HG03108 (cell line): ENCODE measurements at regions not wholly inside any gene's neighbourhood (a gene's known extent, or its start where the extent isn't known, plus 50 kb on each side); places are given as distances from the start of the nearest gene placed in this dataset.
"Not testable (repeated sequence)": the region's sequence is repeated elsewhere in the genome, so short reads cannot be mapped to it uniquely, and the experiment has no call there.

Source experiments
- ATAC-seq: cut with Tn5 transposase; IDR thresholded peaks from one replicate; pipeline ENCODE4 v1.9.1; 2021; ENCODE audit warnings: moderate library complexity; ENCODE audit not compliant: unreplicated experiment

- ATAC-seq = no peak
These were observed 190.3 kb upstream of the TMEM196 start for GRCh38 chr7:19963695-19964094.

DNA sequence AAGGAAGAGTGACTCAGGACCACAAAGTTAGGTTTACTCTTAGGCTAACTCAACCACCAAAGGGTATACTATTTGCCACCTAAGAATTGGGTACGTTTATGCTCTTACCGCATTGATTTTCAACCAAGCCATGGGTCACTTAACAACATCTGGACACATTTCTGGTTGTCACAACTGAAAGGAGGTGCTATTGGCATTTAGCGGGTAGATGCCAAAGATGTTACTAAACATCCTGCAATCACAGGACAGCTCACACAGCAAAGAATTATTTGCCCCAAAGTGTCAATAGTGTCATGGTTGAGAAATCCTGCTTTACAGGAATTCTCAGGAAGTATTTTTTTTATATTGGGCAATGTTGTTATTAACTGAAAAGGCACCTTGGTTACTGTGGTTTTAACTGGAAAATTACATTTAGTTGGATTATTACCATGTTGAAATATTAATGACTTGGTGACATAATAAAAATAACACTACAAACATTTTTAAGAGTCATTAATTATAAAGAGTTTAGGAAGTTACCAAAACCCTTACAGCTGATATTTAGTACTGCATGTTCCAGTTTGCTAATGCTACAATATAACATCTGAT lies 185.0 kb upstream of the TMEM196 start:
- ATAC-seq = no peak

GRCh38 chr7:19957664-19958063 lies 184.2 kb upstream of the TMEM196 start:
- no peak for ATAC-seq

- not testable (repeated sequence) for ATAC-seq
These were observed 180.7 kb upstream of the TMEM196 start for GRCh38 chr7:19954166-19954565.

DNA sequence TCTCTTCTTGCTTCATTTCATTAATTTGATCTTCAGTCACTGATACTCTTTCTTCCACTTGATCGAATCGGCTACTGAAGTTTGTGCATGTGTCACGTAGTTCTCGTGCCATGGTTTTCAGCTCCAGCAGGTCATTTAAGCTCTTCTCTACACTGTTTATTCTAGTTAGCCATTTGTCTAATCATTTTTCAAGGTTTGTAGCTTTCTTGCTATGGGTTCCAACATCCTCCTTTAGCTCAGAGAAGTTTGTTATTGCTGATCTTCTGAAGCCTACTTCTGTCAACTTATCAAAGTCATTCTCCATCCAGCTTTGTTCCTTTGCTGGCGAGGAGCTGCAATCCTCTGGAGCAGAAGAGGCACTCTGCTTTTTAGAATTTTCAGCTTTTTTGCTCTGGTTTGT lies 180.0 kb upstream of the TMEM196 start:
- not testable (repeated sequence) for ATAC-seq

DNA sequence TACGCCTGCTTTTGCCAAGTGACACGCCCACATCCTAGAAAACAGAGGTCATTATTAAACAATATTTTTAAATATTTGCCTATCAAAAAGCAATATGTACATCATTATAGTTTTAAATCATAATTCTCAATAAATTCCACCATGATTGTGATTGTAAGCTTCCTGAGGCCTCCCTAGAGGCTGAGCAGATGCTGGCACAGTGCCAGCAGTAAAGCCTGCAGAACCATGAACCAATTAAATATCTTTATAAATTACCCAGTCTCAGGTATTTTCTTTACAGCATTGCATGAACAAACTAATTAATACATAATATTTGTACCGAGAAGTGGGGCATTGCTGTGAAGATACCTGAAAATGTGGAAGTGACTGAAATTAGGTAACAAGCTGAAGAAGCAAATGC lies 174.7 kb upstream of the TMEM196 start:
- ATAC-seq = no peak

GRCh38 chr7:19944363-19945120 lies 171.1 kb upstream of the TMEM196 start:
- ATAC-seq = no peak

DNA sequence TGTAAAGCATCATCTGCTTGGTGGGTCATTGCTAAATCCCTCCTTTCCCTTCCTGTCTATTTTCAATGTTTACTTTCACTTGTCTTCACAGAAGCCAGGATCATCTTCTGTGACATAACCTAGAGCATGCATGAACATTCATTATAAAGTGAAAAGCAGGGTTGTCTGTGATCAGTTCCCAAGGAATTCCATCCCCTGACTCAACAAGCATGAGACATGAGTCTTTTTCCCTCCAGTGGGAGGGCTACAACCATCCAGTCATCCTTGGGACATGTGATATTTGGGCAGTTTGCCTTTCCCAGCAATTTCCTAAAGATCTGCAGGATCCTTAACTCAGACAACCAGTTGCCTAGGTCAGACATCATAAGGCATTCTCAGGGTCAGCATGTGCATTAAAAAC lies 166.3 kb upstream of the TMEM196 start:
- no peak for ATAC-seq

DNA sequence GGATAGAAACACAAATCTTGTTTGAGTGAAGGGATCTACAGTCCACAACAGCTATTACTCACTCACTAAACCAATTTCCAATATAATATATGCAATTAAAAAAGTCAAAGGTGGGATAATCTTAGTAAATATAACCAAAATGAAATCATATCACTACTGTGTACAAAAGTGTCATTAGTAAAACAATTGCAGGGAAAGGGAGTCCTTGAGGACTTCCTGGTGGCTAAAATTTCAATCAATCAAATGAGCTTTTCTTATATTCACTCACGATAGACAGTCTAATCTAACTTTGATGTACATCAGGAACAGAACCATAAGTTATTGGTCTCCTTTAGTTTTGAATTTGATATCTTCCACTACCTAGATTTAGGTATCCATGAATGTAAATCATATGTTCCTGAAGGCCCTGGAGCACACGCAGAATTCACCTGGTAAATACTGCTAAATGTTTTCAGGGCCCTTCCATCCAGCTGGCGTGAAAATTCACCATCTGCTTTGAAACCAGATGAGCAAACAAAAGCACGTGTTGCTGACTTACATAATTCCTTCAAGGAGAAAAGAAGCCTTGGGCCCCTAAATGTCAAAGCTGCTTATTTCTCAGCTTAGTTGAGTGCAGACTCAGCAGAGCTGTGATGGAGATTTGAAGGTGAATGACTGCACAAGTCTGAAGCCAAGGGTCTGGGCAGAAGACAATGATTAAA lies 159.3 kb upstream of the TMEM196 start:
- no peak for ATAC-seq

DNA sequence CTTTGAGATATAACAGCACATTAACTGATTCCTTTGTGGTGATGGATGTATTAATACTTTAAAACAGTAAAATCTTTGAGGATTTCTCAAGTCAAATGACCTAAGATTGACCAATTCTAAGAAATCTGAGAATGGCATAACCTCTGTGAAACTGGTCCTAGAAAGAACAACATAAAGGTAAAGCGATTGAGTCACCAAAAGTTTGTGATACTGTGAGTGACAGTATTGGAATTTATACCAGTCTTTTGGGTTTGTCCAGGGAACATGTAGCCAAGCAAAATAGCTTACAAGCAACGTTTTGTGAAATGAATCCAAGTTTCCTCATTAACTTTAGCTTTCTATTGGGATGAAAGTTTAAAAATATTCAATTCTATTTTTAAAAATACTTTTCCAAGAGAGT lies 157.4 kb upstream of the TMEM196 start:
- ATAC-seq = no peak

- no peak for ATAC-seq
These were observed 156.6 kb upstream of the TMEM196 start for GRCh38 chr7:19930051-19930450.

DNA sequence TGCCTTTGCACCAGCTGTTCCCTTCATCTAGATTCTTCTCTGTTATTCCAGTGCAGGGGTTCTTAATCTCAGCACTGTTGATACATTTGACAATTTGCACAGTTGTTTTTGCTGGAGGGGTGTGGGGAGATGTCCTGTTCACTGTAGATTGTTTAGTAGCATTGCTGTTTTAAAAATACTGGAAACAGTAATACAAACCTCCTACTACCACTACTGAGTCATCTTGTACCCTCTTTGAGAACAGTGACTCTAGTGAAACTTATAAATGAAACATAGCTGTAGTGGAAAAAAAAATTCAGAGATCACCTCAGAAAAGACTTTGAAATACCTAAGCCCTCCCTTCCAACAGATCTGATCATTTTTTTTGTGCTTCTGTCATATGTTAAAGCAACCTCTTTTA lies 154.8 kb upstream of the TMEM196 start:
- peak; percentile 76 for ATAC-seq

DNA sequence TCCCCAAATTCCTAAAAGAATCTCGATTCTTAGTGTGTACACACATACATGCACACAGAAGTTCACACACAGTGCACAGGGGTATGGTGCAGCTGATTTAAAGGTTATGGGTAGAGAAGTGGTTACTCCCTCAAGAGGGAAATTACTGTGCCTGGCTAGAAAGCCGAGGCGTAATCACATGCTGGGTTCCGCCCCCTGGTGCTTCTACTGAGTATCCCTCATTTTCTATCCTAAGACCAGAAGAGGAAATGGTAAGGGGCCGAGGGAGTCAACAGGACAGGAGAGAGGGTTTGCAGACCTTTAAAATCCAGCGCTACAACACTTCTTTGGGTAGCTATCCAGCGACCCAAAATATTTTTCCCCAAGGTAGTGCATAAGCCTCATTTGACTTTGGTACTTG lies 147.3 kb upstream of the TMEM196 start:
- ATAC-seq = no peak

DNA sequence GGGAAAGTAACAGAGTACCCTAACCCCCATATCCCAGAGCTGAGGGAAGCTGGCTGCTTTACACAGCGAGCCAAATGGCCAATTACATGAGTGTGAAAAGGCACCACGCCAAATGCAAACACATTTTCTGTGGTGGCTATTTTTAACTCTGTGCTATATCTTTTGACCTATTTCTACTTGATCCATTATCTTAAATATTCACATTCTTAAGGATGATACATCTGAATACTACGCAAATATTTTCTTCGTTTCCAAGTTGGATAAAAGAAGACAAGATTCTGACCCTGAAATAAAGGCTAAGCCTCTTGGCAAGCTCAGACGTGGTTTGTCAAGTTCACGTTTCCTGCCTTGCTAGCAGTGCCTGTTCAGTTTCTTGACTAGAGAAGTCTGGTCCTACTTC lies 146.7 kb upstream of the TMEM196 start:
- ATAC-seq = no peak

GRCh38 chr7:19919261-19920095 lies 146.1 kb upstream of the TMEM196 start:
- ATAC-seq = no peak

GRCh38 chr7:19916046-19916445 lies 142.6 kb upstream of the TMEM196 start:
- ATAC-seq = no peak

DNA sequence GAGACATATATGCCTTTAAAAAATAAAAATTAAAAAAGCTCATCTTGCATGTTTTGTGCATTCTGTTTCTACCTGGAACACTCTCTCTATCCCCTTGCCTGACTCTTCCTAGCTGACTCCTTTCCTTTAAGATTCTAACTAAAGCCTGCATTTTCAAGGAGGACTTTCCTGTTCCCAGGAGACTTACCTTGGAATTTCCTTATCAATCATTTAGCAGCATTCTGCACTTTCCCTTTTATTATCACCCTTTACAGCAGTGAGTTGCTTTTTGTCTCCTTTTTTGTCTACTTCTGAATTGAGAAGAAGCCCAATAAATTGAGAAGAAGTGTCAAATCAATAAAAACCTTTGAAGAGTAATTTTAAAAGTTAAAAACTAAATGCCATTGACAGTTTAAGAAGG lies 142.2 kb upstream of the TMEM196 start:
- ATAC-seq = no peak

- no peak for ATAC-seq
These were observed 141.4 kb upstream of the TMEM196 start for GRCh38 chr7:19914866-19915265.

DNA sequence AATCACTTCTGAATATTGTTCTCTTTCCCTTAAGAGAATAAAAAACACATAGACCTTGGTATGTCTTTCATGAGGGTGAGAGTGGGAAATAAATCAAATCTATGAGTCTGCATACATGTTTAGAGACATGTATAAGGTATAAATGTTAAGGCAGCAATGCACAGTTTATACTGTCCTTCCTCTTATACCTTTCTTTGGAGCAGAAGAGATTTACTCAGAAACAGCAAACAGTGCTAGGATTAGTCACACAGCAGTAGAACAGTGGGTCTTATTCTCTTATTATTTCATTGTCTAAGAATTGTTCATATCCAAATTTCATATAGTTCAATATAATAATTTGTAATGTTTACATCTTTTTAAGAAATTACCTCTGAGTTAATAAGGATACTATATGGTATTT lies 126.7 kb upstream of the TMEM196 start:
- ATAC-seq = no peak

GRCh38 chr7:19899529-19899928 lies 126.1 kb upstream of the TMEM196 start:
- no peak for ATAC-seq

GRCh38 chr7:19882893-19883292 lies 109.5 kb upstream of the TMEM196 start:
- not testable (repeated sequence) for ATAC-seq
